Stimulated activated CD8-positive, alpha-beta memory T cell treated with anti-CD3 and anti-CD28 coated beads, Interleukin-15, amount 100 ng/mL, for 48 hours (primary cell): ENCODE measurements at regions not wholly inside any gene's neighbourhood (a gene's known extent, or its start where the extent isn't known, plus 50 kb on each side); places are given as distances from the start of the nearest gene placed in this dataset.
A peak's percentile ranks its signal among the peaks of the same experiment; 100 is the strongest.
"Not testable (repeated sequence)": the region's sequence is repeated elsewhere in the genome, so short reads cannot be mapped to it uniquely, and the experiment has no call there.

Experiments used
- DNase-seq, 2 donors: peaks; one replicate each; pipeline ENCODE4 v3.0.0-alpha.2; 2020; ENCODE audit warnings: low read depth in 2 of 2

GRCh38 chr9:105114318-105114717, 130.1 kb upstream of the SLC44A1 start:
- DNase-seq = peak in 1 of 2 donors; percentile 6

GRCh38 chr9:105114964-105115728, 129.3 kb upstream of the SLC44A1 start:
- DNase-seq = peak in 1 of 2 donors; percentile 13

- no peak for DNase-seq
These were observed 128.2 kb upstream of the SLC44A1 start for GRCh38 chr9:105116052-105116868.

- DNase-seq = no peak
These were observed 127.2 kb upstream of the SLC44A1 start for GRCh38 chr9:105117234-105117633.

- no peak for DNase-seq
These were observed 125.8 kb upstream of the SLC44A1 start for GRCh38 chr9:105118636-105119035.

- DNase-seq = no peak
These were observed 125.3 kb upstream of the SLC44A1 start for GRCh38 chr9:105119156-105119555.

GRCh38 chr9:105121861-105122430, 122.5 kb upstream of the SLC44A1 start:
- DNase-seq = no peak

- not testable (repeated sequence) for DNase-seq
These were observed 119.9 kb upstream of the SLC44A1 start for GRCh38 chr9:105124598-105124997.

GRCh38 chr9:105126226-105126625, 118.2 kb upstream of the SLC44A1 start:
- no peak for DNase-seq

- DNase-seq = no peak
These were observed 116.6 kb upstream of the SLC44A1 start for GRCh38 chr9:105127863-105128220.

- DNase-seq = no peak
These were observed 115.4 kb upstream of the SLC44A1 start for GRCh38 chr9:105128908-105129600.

GRCh38 chr9:105129731-105130130, 114.7 kb upstream of the SLC44A1 start:
- DNase-seq = no peak

GRCh38 chr9:105131981-105132380, 112.5 kb upstream of the SLC44A1 start:
- DNase-seq = no peak

GRCh38 chr9:105132606-105133005, 111.8 kb upstream of the SLC44A1 start:
- DNase-seq = no peak

- DNase-seq = no peak
These were observed 106.1 kb upstream of the SLC44A1 start for GRCh38 chr9:105138306-105138801.

GRCh38 chr9:105141146-105141975, 103.1 kb upstream of the SLC44A1 start:
- DNase-seq = no peak

- DNase-seq = no peak
These were observed 102.5 kb upstream of the SLC44A1 start for GRCh38 chr9:105141976-105142250.

GRCh38 chr9:105142406-105143135, 101.9 kb upstream of the SLC44A1 start:
- no peak for DNase-seq

GRCh38 chr9:105143136-105143430, 101.4 kb upstream of the SLC44A1 start:
- DNase-seq = no peak

- DNase-seq = no peak
These were observed 100.4 kb upstream of the SLC44A1 start for GRCh38 chr9:105144076-105144475.

GRCh38 chr9:105144841-105145240, 99.6 kb upstream of the SLC44A1 start:
- no peak for DNase-seq
